ENCODE measurements at regions not wholly inside any gene's neighbourhood (a gene's known extent, or its start where the extent isn't known, plus 50 kb on each side); places are given as distances from the start of the nearest gene placed in this dataset.
"Not testable (repeated sequence)": the region's sequence is repeated elsewhere in the genome, so short reads cannot be mapped to it uniquely, and the experiment has no call there.

- DNase-seq, result no peak
- intact Hi-C loops (cut with DNase I), result no loop called here
- Histone ChIP-seq H3K27me3 (no peaks in the 10 kb centered on the region), H3K36me3 (replicated peaks in 1 of 2) (no peaks in the 10 kb centered on the region), H3K27ac (peak overlapping the region in 1 of 5 donors; percentile 10), H3K9me3 (replicated peaks in 1 of 3) (no peaks in the 10 kb centered on the region), H3K4me1 (replicated peaks in 1 of 2) (no peaks in the 10 kb centered on the region), H3K4me3 (no peak overlapping the region)
- TF ChIP-seq, protein P1, sequence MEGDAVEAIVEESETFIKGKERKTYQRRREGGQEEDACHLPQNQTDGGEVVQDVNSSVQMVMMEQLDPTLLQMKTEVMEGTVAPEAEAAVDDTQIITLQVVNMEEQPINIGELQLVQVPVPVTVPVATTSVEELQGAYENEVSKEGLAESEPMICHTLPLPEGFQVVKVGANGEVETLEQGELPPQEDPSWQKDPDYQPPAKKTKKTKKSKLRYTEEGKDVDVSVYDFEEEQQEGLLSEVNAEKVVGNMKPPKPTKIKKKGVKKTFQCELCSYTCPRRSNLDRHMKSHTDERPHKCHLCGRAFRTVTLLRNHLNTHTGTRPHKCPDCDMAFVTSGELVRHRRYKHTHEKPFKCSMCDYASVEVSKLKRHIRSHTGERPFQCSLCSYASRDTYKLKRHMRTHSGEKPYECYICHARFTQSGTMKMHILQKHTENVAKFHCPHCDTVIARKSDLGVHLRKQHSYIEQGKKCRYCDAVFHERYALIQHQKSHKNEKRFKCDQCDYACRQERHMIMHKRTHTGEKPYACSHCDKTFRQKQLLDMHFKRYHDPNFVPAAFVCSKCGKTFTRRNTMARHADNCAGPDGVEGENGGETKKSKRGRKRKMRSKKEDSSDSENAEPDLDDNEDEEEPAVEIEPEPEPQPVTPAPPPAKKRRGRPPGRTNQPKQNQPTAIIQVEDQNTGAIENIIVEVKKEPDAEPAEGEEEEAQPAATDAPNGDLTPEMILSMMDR (IDR thresholded peaks at IDR 0.05), result no peak
- no peak for TF ChIP-seq POLR2A (IDR thresholded peaks at IDR 0.05)
- 41 to 55% (median 51%) methylated on average over 5 of the region's 5 CpGs for WGBS, 4 donors
These were observed 285.5 kb upstream of the TAC1 start for GRCh38 chr7:97446361-97446760.

DNA sequence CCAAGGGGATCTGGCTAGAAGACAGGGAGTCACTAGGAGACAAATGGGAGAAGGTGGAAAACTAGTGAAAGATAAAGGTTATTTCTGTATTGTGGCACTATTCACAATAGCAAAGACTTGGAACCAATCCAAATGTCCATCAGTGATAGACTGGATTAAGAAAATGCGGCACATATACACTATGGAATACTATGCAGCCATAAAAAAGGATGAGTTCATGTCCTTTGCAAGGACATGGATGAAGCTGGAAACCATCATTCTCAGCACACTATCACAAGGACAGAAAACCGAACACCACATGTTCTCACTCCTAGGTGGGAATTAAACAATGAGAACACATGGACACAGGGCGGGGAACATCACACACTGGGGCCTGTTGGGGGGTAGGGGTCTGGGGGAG lies 282.4 kb upstream of the TAC1 start:
- intact Hi-C loops (cut with DNase I); H3K36me3 ChIP-seq (replicated peaks in 1 of 2); H3K9me3 ChIP-seq (replicated peaks in 1 of 3); H3K27ac ChIP-seq; H3K27me3 ChIP-seq; H3K4me3 ChIP-seq; H3K4me1 ChIP-seq (replicated peaks in 1 of 2); DNase-seq: not testable (repeated sequence)
- WGBS, 4 donors, result 89 to 96% (median 91%) methylated on average over 3 of the region's 3 CpGs

GRCh38 chr7:97450516-97450915 lies 281.4 kb upstream of the TAC1 start:
- Histone ChIP-seq H3K27me3 (no peaks in the 10 kb centered on the region), H3K4me3 (no peak overlapping the region), H3K27ac (no peak overlapping the region), H3K36me3 (replicated peaks in 1 of 2) (no peaks in the 10 kb centered on the region), H3K9me3 (replicated peaks in 1 of 3) (no peaks in the 10 kb centered on the region), H3K4me1 (replicated peaks in 1 of 2) (no peaks in the 10 kb centered on the region)
- TF ChIP-seq POLR2A (IDR thresholded peaks at IDR 0.05), result no peak
- TF ChIP-seq, protein P1 (IDR thresholded peaks at IDR 0.05), result no peak
- DNase-seq, result no peak
- intact Hi-C loops (cut with DNase I), result no loop called here
- WGBS, 4 donors, result 60 to 83% (median 71%) methylated on average over 1 of the region's 1 CpG

GRCh38 chr7:97454636-97455035 lies 277.2 kb upstream of the TAC1 start:
- Histone ChIP-seq H3K36me3 (replicated peaks in 1 of 2) (no peaks in the 10 kb centered on the region), H3K27ac (no peak overlapping the region), H3K9me3 (replicated peaks in 1 of 3) (no peaks in the 10 kb centered on the region), H3K4me3 (no peak overlapping the region), H3K27me3 (no peaks in the 10 kb centered on the region), H3K4me1 (replicated peaks in 1 of 2) (no peaks in the 10 kb centered on the region)
- intact Hi-C loops (cut with DNase I), result no loop called here
- no peak for TF ChIP-seq POLR2A (IDR thresholded peaks at IDR 0.05)
- TF ChIP-seq, protein P1 (IDR thresholded peaks at IDR 0.05), result no peak
- no peak for DNase-seq
- WGBS, 4 donors, result 50 to 100% (median 70%) methylated on average over 1 of the region's 1 CpG

DNA sequence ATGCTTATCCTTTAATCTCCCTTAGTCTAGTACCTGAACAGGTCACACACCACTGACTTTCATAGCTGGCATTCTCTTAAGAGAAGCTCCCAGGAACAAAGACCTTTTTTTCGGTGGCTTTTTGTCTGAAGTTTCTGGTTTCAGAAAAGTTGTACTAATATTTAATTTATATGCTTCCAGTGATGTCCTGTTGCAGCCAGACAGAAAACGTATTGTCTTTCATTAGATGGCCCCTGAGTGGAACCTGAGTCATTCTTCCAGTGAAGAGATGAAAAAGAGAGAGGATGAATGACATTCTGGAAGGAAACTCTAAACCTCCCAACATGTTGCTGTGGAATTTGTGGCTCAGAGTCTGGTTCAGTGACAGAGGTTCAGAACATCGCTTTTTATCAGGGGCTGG lies 274.8 kb upstream of the TAC1 start:
- no peaks in the 10 kb centered on the region for H3K4me1 ChIP-seq (replicated peaks in 1 of 2)
- no peak for DNase-seq
- no peaks in the 10 kb centered on the region for H3K9me3 ChIP-seq (replicated peaks in 1 of 3)
- 61 to 67% (median 64%) methylated on average over 3 of the region's 3 CpGs for WGBS, 4 donors
- TF ChIP-seq, protein P1 (IDR thresholded peaks at IDR 0.05), result no peak
- TF ChIP-seq POLR2A (IDR thresholded peaks at IDR 0.05), result no peak
- no peaks in the 10 kb centered on the region for H3K27me3 ChIP-seq
- intact Hi-C loops (cut with DNase I), result no loop called here
- no peaks in the 10 kb centered on the region for H3K36me3 ChIP-seq (replicated peaks in 1 of 2)
- H3K27ac ChIP-seq, result no peak overlapping the region
- no peak overlapping the region for H3K4me3 ChIP-seq

Data from adrenal gland (tissue), 9 donors.